HG03103 (cell line): ENCODE measurements at regions not wholly inside any gene's neighbourhood (a gene's known extent, or its start where the extent isn't known, plus 50 kb on each side); places are given as distances from the start of the nearest gene placed in this dataset.
"Not testable (repeated sequence)": the region's sequence is repeated elsewhere in the genome, so short reads cannot be mapped to it uniquely, and the experiment has no call there.

ENCODE experiments used
- ATAC-seq: cut with Tn5 transposase; IDR thresholded peaks from one replicate; pipeline ENCODE4 v1.9.1; 2021; ENCODE audit warnings: low read depth; ENCODE audit not compliant: unreplicated experiment

- ATAC-seq = no peak
Observed at GRCh38 chr11:129503646-129504045, 128.0 kb downstream of the BARX2 start.

DNA sequence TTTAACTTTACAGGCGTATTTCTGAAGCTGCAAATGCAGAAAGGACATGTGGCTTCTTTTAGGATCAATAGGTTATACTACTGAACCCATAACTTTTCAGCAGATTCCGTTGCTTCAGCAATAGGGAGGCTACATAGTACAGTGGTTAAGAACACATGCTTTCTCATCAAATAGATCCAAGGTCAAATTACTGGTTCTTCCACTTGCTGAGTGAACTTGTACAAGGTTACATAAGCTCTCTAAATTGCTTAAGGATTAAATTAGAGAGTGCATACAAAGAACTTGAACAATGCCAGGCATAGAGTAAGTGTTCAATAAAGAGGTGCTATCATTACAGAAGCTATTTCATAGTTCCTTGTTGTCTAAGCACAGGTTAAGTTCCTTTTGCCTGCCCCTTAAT is 129.6 kb downstream of the BARX2 start:
- no peak for ATAC-seq

DNA sequence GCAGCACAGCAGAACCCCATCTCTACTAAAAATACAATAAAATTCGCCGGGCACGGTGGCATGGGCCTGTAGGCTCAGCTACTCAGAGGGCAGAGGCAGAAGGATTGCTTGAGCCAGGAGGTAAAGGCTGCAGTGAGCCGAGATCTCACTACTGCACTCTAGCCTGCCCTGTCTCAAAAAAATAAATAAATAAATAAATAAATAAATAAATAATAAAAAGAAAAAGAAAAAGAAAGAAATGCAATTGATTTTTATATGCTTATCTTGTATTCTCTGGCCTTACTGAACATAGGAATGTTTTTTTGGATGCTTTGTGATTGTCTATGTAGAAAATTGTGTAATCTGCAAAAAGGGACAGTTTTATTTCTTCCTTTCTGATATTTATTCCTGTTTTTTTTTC is 132.5 kb downstream of the BARX2 start:
- ATAC-seq = no peak

DNA sequence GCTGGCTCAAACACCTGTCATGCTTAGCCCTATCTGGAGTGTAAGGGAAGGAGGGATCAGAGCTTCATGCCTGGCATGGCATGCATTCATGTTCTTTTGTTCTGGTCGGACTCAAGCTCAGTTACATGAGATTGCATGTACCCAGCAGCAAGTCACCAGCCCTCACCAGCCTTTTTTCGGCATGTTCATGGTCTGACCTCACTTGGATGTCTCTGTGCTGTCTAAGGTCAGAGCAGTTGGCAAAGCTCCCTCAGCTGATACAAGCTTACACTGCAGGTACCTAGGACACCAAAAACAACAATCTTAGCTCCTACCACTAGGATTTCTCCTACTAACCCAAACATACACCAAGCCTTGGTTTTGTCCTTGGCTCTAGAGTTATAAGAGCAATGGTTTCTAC is 152.6 kb downstream of the BARX2 start:
- ATAC-seq = no peak

DNA sequence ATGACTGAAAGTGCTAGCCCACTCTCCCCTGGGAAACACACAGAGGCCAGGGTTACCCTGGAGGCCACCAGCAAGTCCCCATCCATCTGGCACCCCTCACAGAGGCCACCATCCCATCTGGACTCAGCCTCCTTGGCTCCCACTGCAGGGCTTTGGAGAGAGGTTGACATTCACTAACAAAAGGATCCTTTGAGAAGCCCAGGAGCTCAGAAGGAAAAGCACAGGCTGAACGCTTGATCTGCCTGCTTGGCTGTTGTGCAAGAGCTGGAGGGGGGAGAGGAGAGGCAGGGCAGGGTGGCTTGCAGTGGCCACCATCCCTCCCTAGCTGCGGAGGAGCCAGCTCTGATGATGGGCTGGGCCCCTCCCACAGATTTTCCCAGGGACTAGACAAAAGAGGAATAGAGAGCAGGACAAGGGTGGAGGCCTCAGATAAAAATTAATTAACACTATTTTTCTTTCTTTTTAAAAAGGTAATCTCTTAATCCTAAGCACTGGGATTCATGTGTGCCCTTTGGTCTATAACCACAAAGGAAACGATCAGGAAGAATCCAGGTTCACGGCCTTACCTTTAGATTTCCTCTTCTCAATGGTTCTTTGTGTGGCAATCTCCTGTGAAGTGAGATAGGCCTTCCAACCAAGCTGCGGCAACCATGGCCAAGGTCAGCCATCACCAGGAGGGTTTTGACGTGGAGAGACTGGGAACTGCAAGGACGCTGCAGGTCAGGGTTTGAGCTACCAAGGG is 154.7 kb downstream of the BARX2 start:
- ATAC-seq = no peak

GRCh38 chr11:129533395-129533794 is 157.7 kb downstream of the BARX2 start:
- ATAC-seq = no peak

- no peak for ATAC-seq
Observed at GRCh38 chr11:129536338-129536737, 160.7 kb downstream of the BARX2 start.

DNA sequence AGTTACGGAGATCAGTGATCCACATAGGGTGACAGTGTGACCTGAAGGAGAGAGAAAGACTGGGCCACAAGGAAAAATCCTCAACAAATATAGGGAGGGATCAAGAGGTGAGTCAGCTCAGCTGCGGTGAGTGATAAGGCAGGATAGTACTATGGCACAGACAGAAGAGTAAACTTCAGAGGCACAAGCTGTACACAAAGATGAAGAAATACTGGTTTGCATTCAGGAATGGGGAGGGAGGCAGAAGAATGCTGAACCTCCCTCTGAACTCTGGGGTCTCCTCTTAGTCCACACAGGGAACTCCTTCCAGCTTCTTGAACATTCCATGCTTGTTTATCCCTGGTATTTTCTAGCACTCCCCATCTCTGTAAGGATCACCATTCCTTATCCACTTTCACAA is 162.7 kb downstream of the BARX2 start:
- ATAC-seq = no peak

- no peak for ATAC-seq
Observed at GRCh38 chr11:129543515-129544290, 168.1 kb downstream of the BARX2 start.

DNA sequence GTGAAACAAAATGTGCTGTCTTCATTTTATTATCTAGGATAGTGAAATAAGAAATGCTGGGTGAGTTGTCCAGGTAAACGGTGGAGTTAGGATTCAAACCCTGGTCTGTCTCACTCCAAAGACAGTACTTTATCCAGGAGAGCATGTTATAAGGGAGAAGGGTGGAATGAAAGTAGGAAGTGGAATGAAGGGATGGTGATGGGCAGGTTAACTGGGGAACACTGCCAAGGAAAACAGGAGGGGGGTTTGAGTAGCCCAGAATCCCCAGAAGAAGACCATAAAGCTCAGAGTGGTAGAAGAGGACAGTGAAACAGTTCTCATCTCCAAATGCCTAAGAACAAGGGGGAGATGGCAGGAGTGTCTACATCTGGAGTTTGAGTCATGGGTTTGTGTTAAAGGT is 169.0 kb downstream of the BARX2 start:
- ATAC-seq = no peak

DNA sequence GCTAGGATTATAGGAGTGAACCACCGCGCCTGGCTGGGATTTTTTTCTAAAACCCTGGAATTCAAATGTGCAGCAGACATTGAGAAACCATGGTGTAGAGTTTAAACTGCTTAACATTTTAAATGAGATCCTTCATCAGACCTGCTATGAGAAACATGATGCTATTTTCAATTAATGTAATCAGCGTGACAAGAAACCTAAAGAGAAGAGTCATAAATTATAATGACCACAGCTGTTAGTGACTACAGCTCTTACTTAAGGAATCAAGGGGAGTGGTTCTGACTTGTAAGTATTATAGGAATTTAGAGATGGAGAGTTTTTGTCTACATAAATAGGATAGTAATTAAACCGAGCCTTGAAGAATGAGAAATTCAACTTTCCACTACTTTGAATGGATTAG is 170.6 kb downstream of the BARX2 start:
- no peak for ATAC-seq

GRCh38 chr11:129557421-129557820 is 181.8 kb downstream of the BARX2 start:
- ATAC-seq = no peak

DNA sequence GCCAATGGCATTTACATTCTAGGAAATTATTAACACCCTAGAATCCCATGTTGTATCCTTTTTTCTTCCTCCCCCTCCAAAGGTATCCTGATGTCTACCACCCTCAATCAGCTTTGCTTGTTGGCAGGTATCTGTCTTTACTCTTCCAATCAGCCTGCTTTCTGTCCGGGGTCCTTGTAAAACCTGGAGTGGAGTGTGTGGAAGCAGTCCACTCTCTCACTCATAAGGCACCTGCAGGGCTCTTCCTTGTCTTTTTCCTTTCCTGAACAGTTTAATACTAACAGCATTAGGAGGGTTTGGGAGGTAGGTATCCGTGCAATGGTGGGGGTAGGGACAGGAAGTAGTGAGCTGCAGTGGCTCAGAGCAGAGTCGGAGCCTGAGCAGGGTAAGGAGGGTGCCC is 193.4 kb downstream of the BARX2 start:
- ATAC-seq = no peak

DNA sequence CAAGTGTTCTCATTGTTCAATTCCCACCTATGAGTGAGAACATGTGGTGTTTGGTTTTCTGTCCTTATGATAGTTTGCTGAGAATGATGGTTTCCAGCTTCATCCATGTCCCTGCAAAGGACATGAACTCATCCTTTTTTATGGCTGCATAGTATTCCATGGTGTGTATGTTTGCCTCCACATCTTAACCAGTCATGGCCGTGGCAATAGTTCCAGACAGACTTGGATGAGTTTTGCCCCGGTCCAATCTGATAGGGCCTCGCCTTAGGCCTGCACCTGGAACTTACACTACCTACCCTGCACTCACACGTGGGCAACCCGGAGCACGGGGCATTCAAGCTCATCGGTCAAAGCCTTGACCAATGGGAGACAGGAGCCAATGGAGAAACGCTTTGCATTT is 197.0 kb downstream of the BARX2 start:
- ATAC-seq = not testable (repeated sequence)

GRCh38 chr11:129573161-129573560 is 197.5 kb downstream of the BARX2 start:
- ATAC-seq = no peak

GRCh38 chr11:129574431-129574830 is 198.8 kb downstream of the BARX2 start:
- ATAC-seq = no peak

GRCh38 chr11:129576652-129577051 is 201.0 kb downstream of the BARX2 start:
- ATAC-seq = no peak

DNA sequence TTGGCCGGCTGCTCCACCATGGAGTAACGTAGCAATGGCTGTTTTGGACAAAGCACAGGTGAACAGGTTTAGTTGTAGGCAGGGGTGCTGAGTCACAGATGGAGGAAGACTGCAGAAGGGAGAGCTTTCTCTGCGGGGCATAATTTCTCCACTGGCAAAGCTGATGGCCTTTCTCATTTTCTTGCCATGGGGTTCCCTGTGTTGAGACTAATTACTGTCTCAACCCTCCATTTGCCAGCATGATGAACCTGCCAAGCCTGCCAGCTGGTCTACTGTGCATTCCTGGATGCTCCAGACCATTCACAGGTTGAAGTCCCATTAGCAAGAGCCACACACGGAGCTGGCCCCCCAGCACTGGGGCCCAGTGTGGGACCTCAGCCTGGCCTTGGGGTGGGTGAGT is 202.4 kb downstream of the BARX2 start:
- no peak for ATAC-seq

GRCh38 chr11:129580278-129580677 is 204.6 kb downstream of the BARX2 start:
- no peak for ATAC-seq

GRCh38 chr11:129584316-129584715 is 208.7 kb downstream of the BARX2 start:
- no peak for ATAC-seq

GRCh38 chr11:129589190-129589860 is 213.7 kb downstream of the BARX2 start:
- no peak for ATAC-seq
